ENCODE measurements at regions not wholly inside any gene's neighbourhood (a gene's known extent, or its start where the extent isn't known, plus 50 kb on each side); places are given as distances from the start of the nearest gene placed in this dataset.

DNA sequence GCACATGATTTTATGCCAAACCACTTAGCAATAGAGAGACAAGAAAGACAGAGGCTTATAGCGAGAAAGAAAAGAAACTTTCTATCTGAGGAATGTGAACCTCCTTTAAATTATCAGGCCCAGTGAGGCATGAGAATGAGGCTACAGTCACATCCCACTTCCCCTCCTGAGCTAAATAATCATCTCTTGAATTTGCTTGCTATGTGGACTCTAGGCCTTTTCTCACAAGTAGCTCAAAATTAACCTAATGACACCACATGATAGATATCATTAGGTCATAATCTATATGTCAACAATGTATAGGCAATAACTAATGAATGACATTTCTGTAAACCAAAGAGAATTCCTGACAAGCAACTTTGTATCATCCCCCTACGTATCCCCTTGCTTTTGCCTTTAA lies 301.5 kb upstream of the MGAT5 start:
- no peak for DNase-seq

DNA sequence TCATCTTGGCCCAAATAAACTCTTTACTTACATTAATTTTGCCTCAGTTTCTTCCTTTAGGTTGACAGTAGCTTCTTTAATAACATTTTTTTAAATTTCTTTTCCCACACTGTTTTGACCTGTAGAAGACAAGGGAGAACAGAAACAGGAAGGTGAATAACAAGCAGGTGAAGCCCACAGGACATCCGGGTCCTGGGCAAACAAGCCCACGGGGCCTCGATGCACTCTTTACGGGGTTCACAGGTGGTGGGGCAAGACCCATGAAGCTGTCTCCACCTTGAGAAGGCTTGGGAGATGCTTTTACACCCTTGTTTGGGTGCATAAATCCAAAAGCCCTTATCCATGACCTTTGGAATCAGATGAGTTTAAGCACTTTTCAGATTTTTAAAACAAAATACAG lies 301.0 kb upstream of the MGAT5 start:
- no peak for DNase-seq

DNA sequence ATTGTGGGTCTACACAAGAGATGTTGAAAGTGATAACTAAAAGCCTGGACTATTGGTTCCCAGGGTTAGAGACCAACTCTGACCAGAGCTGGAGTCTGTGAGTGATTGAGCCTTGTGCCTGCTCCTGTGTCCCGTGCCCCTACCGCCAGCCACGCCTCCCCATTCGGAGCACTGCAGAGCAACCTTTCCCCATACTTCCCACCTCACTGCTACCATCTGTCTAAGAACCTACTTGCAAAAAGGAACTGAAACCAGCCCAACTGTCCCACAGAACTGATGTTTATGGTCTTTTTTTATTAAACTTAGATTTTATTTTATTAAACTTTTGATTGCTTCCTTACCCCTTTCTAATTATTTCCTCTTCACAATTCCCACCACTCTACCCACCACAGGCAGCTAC lies 300.3 kb upstream of the MGAT5 start:
- DNase-seq = no peak

- DNase-seq = no peak
These were observed 299.2 kb upstream of the MGAT5 start for GRCh38 chr2:133954636-133955035.

GRCh38 chr2:133955169-133955568 lies 298.7 kb upstream of the MGAT5 start:
- no peak for DNase-seq

- no peak for DNase-seq
These were observed 297.4 kb upstream of the MGAT5 start for GRCh38 chr2:133956434-133956935.

GRCh38 chr2:133957724-133958480 lies 296.0 kb upstream of the MGAT5 start:
- no peak for DNase-seq

DNA sequence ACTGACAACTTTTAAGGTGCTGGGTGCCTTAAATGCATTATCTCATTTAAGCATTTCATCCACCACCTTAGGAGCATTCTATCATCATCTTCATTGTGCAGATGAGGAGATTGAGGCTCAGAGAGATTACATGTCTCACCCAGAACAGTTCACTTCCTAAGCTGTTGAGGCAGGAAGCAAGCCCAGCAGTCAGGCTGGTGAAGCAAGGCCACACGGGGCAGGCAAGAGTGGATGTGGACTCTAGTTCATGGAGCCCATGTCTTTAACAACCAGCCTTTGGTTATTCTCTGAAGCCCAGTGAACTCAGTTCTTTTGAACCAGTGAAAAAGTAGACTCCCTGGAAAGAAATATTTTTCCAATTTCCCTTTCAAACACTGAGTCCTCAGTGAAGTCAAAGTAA lies 294.8 kb upstream of the MGAT5 start:
- DNase-seq = no peak

GRCh38 chr2:133966720-133967304 lies 287.1 kb upstream of the MGAT5 start:
- no peak for DNase-seq

DNA sequence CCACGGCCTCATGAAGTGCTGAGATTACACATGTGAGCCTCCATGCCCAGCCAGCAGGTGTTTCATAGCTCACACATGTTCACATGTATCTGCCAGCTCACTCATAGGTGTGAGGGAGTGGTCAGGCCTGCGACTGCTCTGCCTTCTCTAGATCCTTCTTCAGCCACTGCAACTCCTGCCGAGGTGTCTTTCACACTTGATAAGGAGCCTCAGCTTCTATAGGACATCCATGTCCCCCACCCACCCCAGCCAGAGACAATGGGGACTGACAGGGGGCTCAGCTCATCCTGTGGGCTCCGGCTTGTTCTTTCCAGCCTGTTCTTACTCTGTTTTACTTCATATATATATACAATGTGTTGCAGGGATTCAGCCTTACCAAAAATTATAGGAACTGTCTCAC lies 286.5 kb upstream of the MGAT5 start:
- no peak for DNase-seq

GRCh38 chr2:133968446-133968845 lies 285.4 kb upstream of the MGAT5 start:
- no peak for DNase-seq

DNA sequence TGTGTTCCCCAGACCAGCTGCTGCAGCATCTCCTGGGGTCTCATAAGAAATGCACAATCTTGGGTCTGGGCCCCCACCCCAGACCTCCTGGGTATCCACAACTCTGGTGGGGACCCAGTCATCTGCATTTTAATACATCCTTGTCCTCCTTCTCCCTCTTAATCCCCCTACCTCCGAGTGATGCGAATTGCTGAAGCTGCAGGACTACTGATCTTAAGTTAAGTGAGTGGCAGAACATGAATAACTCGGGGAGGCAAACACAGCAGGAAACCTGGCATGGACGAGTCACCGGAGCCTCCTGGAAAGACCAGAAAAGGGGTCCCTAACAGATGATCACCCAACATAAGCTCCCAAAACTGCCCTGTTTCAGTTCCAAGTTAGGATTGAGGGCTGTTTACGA lies 283.2 kb upstream of the MGAT5 start:
- no peak for DNase-seq

GRCh38 chr2:133972297-133972696 lies 281.6 kb upstream of the MGAT5 start:
- no peak for DNase-seq

- no peak for DNase-seq
These were observed 281.1 kb upstream of the MGAT5 start for GRCh38 chr2:133972786-133973185.

GRCh38 chr2:133974353-133974752 lies 279.5 kb upstream of the MGAT5 start:
- DNase-seq = no peak

DNA sequence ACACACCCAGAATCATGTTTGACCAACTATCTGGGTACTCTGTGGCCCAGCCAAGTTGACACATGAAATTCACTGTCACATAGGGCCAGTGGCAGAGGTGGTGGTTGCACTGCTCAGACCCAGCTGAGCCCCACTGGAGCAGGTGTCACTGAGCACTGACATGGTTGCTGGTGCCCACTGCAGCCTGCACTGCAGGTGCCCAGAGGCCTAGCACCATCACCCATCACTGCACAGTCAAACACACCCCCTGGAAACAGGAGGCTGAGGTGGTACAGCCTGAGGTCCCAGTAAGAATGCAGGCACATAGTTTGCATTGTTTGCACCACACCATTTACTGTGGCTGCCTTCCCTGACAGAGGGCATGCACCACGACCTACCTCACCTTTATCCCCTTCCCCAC lies 278.7 kb upstream of the MGAT5 start:
- no peak for DNase-seq

DNA sequence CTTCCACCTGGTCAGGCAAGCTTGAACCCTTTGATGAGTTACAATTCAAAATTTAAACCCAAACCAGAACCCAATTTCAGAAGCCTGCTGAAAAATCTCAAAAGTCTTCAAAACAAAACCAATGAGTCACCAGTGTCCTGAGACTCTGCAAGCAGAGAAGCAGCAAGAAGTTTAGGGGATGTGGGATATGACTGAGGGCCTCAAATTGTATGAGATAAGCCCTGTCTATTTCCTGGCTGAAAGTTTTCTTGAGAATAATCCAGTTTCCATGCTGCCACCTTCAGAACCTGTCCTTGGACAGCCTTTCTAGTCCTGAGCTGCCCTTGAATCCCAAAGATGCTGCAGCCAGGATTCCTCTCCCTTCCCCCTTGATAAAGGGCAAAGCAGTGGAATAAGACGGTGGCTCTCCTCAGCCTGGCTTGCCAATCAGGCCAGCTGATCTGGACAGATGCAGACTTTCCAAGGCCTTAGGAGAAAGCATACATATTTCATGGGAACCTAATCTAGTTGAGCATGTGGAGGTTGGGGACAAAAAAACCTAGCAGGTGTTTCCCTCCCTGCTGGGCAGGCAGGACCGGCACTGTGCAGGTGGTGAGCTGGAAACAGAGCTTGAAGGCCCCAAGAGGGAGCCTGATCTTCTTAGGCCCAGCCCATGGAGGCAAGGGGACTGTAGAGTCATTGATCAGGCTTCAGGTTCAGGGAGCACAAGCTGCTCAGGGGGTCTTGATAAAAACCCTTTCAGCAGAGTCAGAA lies 278.0 kb upstream of the MGAT5 start:
- no peak for DNase-seq

DNA sequence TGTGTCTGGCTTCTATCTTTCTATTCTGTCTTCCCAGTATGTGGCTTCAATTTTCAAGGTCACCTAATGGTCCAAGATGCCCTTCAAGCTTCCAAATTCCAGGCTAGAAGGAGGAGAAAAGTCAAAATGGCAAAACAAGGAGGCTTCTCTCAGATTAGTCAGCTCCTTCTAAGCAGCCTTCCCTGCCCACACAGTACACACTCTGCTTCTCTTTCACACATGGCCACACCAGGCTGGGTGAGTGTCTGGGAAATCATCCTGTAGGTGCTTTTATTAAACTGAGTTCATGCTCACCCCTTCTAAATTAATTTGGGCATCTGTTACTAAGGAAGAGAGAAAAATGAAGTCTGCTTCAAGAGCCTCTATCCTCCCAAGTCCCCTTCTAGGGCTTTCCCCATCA lies 277.2 kb upstream of the MGAT5 start:
- DNase-seq = no peak

DNA sequence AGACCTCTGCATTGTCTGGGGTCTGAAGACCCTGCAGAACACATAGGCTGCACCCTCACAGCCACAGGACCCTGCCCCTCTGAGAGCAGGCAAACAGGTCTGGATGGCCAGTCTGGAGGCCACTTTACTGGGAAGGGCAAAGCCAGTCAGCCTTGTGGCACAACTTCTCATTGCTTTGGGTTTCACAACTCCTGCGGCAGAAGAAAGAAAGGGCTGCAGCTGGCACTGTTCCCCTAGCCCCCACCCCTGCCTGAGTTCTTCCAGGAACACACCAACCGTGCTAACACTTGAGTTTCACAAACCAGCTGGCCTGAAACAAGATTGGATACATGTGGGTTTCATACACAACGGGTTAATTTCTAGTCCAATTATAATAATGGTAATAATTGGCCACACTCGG lies 276.5 kb upstream of the MGAT5 start:
- DNase-seq = no peak

DNA sequence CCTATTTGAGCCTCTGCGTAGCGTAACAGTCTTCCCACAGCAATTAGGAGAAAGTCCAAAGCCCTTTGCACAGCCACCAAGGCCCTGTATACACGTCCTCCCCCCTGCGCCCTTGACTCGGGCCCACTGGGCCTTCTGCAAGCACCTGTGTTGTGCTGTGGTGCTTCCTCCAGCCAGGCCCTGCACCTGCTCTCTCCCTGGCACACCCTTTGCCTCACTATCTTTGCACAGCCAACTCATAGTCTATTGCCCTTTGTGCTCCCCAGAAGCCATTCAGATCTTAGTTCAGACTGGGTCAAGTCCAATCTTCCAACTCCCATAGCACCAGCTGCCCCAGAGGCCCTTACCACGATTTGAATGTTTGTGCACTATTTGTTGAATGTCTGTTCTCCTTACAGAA lies 271.6 kb upstream of the MGAT5 start:
- no peak for DNase-seq

DNA sequence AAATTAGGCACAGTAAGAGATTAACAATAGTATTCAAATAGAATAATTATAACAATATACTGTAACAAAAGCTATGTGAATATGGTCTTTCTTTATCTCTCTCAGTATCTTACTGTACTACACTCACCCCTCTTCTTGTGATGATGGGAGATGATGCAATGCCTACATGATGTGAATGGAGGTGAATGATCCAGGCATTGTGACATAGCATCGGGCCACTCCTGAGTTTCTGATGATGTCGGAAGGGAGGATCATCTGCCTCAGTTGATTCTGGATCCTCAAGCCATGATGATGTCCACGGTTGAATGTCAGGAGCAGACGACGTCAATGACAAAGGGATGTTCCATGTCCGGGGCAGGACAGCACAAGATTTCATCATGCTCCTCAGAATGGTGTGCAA lies 268.3 kb upstream of the MGAT5 start:
- DNase-seq = no peak

- no peak for DNase-seq
These were observed 267.6 kb upstream of the MGAT5 start for GRCh38 chr2:133986081-133986837.
